ENCODE measurements at regions not wholly inside any gene's neighbourhood (a gene's known extent, or its start where the extent isn't known, plus 50 kb on each side); places are given as distances from the start of the nearest gene placed in this dataset.

- H3K23ac ChIP-seq (ENCODE audit: low read length) = no peak overlapping the region
- H4K8ac ChIP-seq (ENCODE audit: low read depth, low read length) = no peak overlapping the region
- H3K4ac ChIP-seq (ENCODE audit: low read depth, low read length) = no peak overlapping the region
- no peaks in the 10 kb centered on the region for H3K27me3 ChIP-seq (ENCODE audit: insufficient read depth, low read length)
- H3K4me1 ChIP-seq (ENCODE audit: control insufficient read depth in 1 of 2, insufficient read depth in 2 of 2, low read length in 2 of 2) = peaks cover 0 to 8% of the 10 kb centered on the region in 2 experiments
- H4K91ac ChIP-seq (ENCODE audit: low read depth, low read length) = no peak overlapping the region
- no peak overlapping the region for H3K4me3 ChIP-seq (ENCODE audit: low read depth, low read length)
- H3K18ac ChIP-seq (ENCODE audit: low read length) = no peak overlapping the region
- no peaks in the 10 kb centered on the region for H3K36me3 ChIP-seq (ENCODE audit: control insufficient read depth in 1 of 2, insufficient read depth in 2 of 2, low read length in 2 of 2)
- H3K14ac ChIP-seq (ENCODE audit: low read length) = no peak overlapping the region
- no peaks in the 10 kb centered on the region for H3K79me2 ChIP-seq (ENCODE audit: control insufficient read depth, insufficient read depth, low read length, poor library complexity)
- H3K4me2 ChIP-seq (ENCODE audit: low read length) = no peak overlapping the region
- H3K9ac ChIP-seq (ENCODE audit: low read length) = no peak overlapping the region
- WGBS (ENCODE audit: extremely low coverage, insufficient coverage, insufficient read length) = no CpG with 5 or more reads among the region's 2 CpGs
- H2AK5ac ChIP-seq (ENCODE audit: low read length) = no peak overlapping the region
- peaks cover 2% of the 10 kb centered on the region for H3K79me1 ChIP-seq (ENCODE audit: low read length)
- no peaks in the 10 kb centered on the region for H3K9me3 ChIP-seq (ENCODE audit: insufficient read depth, low read depth, low read length)
- no peak overlapping the region for H4K12ac ChIP-seq (ENCODE audit: low read depth, low read length)
- DNase-seq = no peak
- no peak overlapping the region for H3K27ac ChIP-seq (ENCODE audit: low read depth, low read length)
- no peak overlapping the region for H2BK120ac ChIP-seq (ENCODE audit: insufficient read depth, low read length, poor library complexity)
- no peak overlapping the region for H2AFZ ChIP-seq (ENCODE audit: insufficient read depth, low read length, poor library complexity)
- no peak overlapping the region for H2BK5ac ChIP-seq (ENCODE audit: low read depth, low read length, poor library complexity)
- H2BK12ac ChIP-seq (ENCODE audit: low read length) = no peak overlapping the region
Observed at GRCh38 chr12:89247967-89248366, 104.3 kb downstream of the DUSP6 start.

- no peak overlapping the region for H2BK5ac ChIP-seq (ENCODE audit: low read depth, low read length, poor library complexity)
- H2BK12ac ChIP-seq (ENCODE audit: low read length) = no peak overlapping the region
- no peak overlapping the region for H2AK5ac ChIP-seq (ENCODE audit: low read length)
- DNase-seq = peak in 1 of 2 donors; percentile 65
- H3K9ac ChIP-seq (ENCODE audit: low read length) = no peak overlapping the region
- H3K9me3 ChIP-seq (ENCODE audit: insufficient read depth, low read depth, low read length) = no peaks in the 10 kb centered on the region
- peaks cover 2% of the 10 kb centered on the region for H3K79me1 ChIP-seq (ENCODE audit: low read length)
- H3K79me2 ChIP-seq (ENCODE audit: control insufficient read depth, insufficient read depth, low read length, poor library complexity) = no peaks in the 10 kb centered on the region
- H4K8ac ChIP-seq (ENCODE audit: low read depth, low read length) = no peak overlapping the region
- no peak overlapping the region for H3K4ac ChIP-seq (ENCODE audit: low read depth, low read length)
- H4K12ac ChIP-seq (ENCODE audit: low read depth, low read length) = no peak overlapping the region
- H3K27ac ChIP-seq (ENCODE audit: low read depth, low read length) = no peak overlapping the region
- H3K14ac ChIP-seq (ENCODE audit: low read length) = no peak overlapping the region
- H2AFZ ChIP-seq (ENCODE audit: insufficient read depth, low read length, poor library complexity) = no peak overlapping the region
- H3K4me1 ChIP-seq (ENCODE audit: control insufficient read depth in 1 of 2, insufficient read depth in 2 of 2, low read length in 2 of 2) = peaks cover 0 to 8% of the 10 kb centered on the region in 2 experiments
- H3K23ac ChIP-seq (ENCODE audit: low read length) = no peak overlapping the region
- H2BK120ac ChIP-seq (ENCODE audit: insufficient read depth, low read length, poor library complexity) = no peak overlapping the region
- H3K36me3 ChIP-seq (ENCODE audit: control insufficient read depth in 1 of 2, insufficient read depth in 2 of 2, low read length in 2 of 2) = no peaks in the 10 kb centered on the region
- no peak overlapping the region for H4K91ac ChIP-seq (ENCODE audit: low read depth, low read length)
- H3K4me3 ChIP-seq (ENCODE audit: low read depth, low read length) = no peak overlapping the region
- no peak overlapping the region for H3K18ac ChIP-seq (ENCODE audit: low read length)
- H3K4me2 ChIP-seq (ENCODE audit: low read length) = no peak overlapping the region
- no peaks in the 10 kb centered on the region for H3K27me3 ChIP-seq (ENCODE audit: insufficient read depth, low read length)
- WGBS (ENCODE audit: extremely low coverage, insufficient coverage, insufficient read length) = no CpG with 5 or more reads among the region's 2 CpGs
Observed at GRCh38 chr12:89247541-89247942, 104.8 kb downstream of the DUSP6 start.

GRCh38 chr12:89245090-89245489, 107.2 kb downstream of the DUSP6 start:
- Histone ChIP-seq H3K9me3 (ENCODE audit: insufficient read depth, low read depth, low read length) (no peaks in the 10 kb centered on the region), H3K23ac (ENCODE audit: low read length) (no peak overlapping the region), H2BK12ac (ENCODE audit: low read length) (peak overlapping the region; percentile 24), H3K79me2 (ENCODE audit: control insufficient read depth, insufficient read depth, low read length, poor library complexity) (no peaks in the 10 kb centered on the region), H3K27ac (ENCODE audit: low read depth, low read length) (no peak overlapping the region), H3K9ac (ENCODE audit: low read length) (no peak overlapping the region), H3K18ac (ENCODE audit: low read length) (no peak overlapping the region), H3K4me3 (ENCODE audit: low read depth, low read length) (no peak overlapping the region), H2BK120ac (ENCODE audit: insufficient read depth, low read length, poor library complexity) (no peak overlapping the region), H3K79me1 (ENCODE audit: low read length) (peaks cover 2% of the 10 kb centered on the region), H3K4ac (ENCODE audit: low read depth, low read length) (no peak overlapping the region), H2AFZ (ENCODE audit: insufficient read depth, low read length, poor library complexity) (no peak overlapping the region), H3K27me3 (ENCODE audit: insufficient read depth, low read length) (no peaks in the 10 kb centered on the region), H3K14ac (ENCODE audit: low read length) (no peak overlapping the region), H2BK5ac (ENCODE audit: low read depth, low read length, poor library complexity) (no peak overlapping the region), H3K4me2 (ENCODE audit: low read length) (no peak overlapping the region), H2AK5ac (ENCODE audit: low read length) (no peak overlapping the region), H4K12ac (ENCODE audit: low read depth, low read length) (no peak overlapping the region), H3K4me1 (ENCODE audit: control insufficient read depth in 1 of 2, insufficient read depth in 2 of 2, low read length in 2 of 2) (peaks cover 0 to 8% of the 10 kb centered on the region in 2 experiments), H3K36me3 (ENCODE audit: control insufficient read depth in 1 of 2, insufficient read depth in 2 of 2, low read length in 2 of 2) (no peaks in the 10 kb centered on the region), H4K91ac (ENCODE audit: low read depth, low read length) (no peak overlapping the region), H4K8ac (ENCODE audit: low read depth, low read length) (no peak overlapping the region)
- no CpG with 5 or more reads among the region's 5 CpGs for WGBS (ENCODE audit: extremely low coverage, insufficient coverage, insufficient read length)
- peak; percentile 31 to 74 for DNase-seq

DNA sequence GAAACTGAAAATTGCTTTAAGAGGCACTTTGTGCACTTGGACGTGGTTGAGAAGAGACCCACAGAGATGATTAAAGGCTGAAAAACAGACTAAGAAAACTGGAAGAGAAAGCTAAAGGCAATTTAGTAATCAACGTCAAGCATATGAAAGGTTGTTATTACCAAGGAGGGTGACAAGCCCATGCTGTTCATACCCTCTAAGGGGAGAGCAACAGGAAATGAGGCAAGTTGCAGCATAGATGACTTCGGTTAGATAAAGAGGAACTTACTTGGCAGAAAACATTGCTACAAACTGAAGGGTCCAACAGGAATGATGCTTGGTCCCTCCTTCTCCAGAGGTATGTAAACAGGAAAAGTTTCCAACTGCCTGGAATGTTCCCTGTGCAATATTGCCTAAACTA, 107.8 kb downstream of the DUSP6 start:
- H2BK12ac ChIP-seq (ENCODE audit: low read length) = no peak overlapping the region
- H4K91ac ChIP-seq (ENCODE audit: low read depth, low read length) = no peak overlapping the region
- H3K14ac ChIP-seq (ENCODE audit: low read length) = no peak overlapping the region
- no peaks in the 10 kb centered on the region for H3K27me3 ChIP-seq (ENCODE audit: insufficient read depth, low read length)
- H4K12ac ChIP-seq (ENCODE audit: low read depth, low read length) = no peak overlapping the region
- H3K4me3 ChIP-seq (ENCODE audit: low read depth, low read length) = no peak overlapping the region
- no peak overlapping the region for H3K4ac ChIP-seq (ENCODE audit: low read depth, low read length)
- no peak overlapping the region for H3K23ac ChIP-seq (ENCODE audit: low read length)
- H2BK5ac ChIP-seq (ENCODE audit: low read depth, low read length, poor library complexity) = no peak overlapping the region
- no peaks in the 10 kb centered on the region for H3K9me3 ChIP-seq (ENCODE audit: insufficient read depth, low read depth, low read length)
- H3K36me3 ChIP-seq (ENCODE audit: control insufficient read depth in 1 of 2, insufficient read depth in 2 of 2, low read length in 2 of 2) = no peaks in the 10 kb centered on the region
- H2AK5ac ChIP-seq (ENCODE audit: low read length) = no peak overlapping the region
- H3K9ac ChIP-seq (ENCODE audit: low read length) = no peak overlapping the region
- no peak overlapping the region for H2AFZ ChIP-seq (ENCODE audit: insufficient read depth, low read length, poor library complexity)
- H3K79me1 ChIP-seq (ENCODE audit: low read length) = peaks cover 2% of the 10 kb centered on the region
- no peak overlapping the region for H3K18ac ChIP-seq (ENCODE audit: low read length)
- DNase-seq = peak in 1 of 2 donors; percentile 47
- H4K8ac ChIP-seq (ENCODE audit: low read depth, low read length) = no peak overlapping the region
- H3K4me1 ChIP-seq (ENCODE audit: control insufficient read depth in 1 of 2, insufficient read depth in 2 of 2, low read length in 2 of 2) = peaks cover 0 to 8% of the 10 kb centered on the region in 2 experiments
- no peak overlapping the region for H3K27ac ChIP-seq (ENCODE audit: low read depth, low read length)
- WGBS (ENCODE audit: extremely low coverage, insufficient coverage, insufficient read length) = no CpG with 5 or more reads among the region's 3 CpGs
- no peak overlapping the region for H2BK120ac ChIP-seq (ENCODE audit: insufficient read depth, low read length, poor library complexity)
- no peaks in the 10 kb centered on the region for H3K79me2 ChIP-seq (ENCODE audit: control insufficient read depth, insufficient read depth, low read length, poor library complexity)
- H3K4me2 ChIP-seq (ENCODE audit: low read length) = no peak overlapping the region

Data from trophoblast cell (in vitro differentiated cells and primary cell).